K562 (cell line): ENCODE measurements at regions not wholly inside any gene's neighbourhood (a gene's known extent, or its start where the extent isn't known, plus 50 kb on each side); places are given as distances from the start of the nearest gene placed in this dataset.

Experiments
- ATF7 ChIP-seq: fragments of 450-650 bp; IDR thresholded peaks from 2 replicates; pipeline ENCODE4 v1.7.1; 2014; ENCODE audit warnings: mild to moderate bottlenecking, moderate library complexity
- BRCA1 ChIP-seq, 2 experiments: fragments of 450-650 bp in 1 of 2; sonication (generic) in 1 of 2; formaldehyde crosslinking in 1 of 2; IDR thresholded peaks; 2 replicates each; pipeline versions ENCODE4 v1.5.0 to v1.6.1; 2017 to 2020; ENCODE audit warnings: mild to moderate bottlenecking in 1 of 2, missing genetic modification reagents in 1 of 2
- DNMT1 ChIP-seq: fragments of 450-650 bp; IDR thresholded peaks from 2 replicates; pipeline ENCODE4 v1.6.1; 2016; ENCODE audit warnings: antibody characterized with exemption, mild to moderate bottlenecking
- DPF2 ChIP-seq: fragments of 450-650 bp; IDR thresholded peaks from 2 replicates; pipeline ENCODE4 v1.6.1; 2016
- ELF4 ChIP-seq: fragments of 450-650 bp; formaldehyde crosslinking; IDR thresholded peaks from 2 replicates; pipeline ENCODE4 v1.4.0; 2022; ENCODE audit warnings: missing genetic modification characterization
- EP300 ChIP-seq: IDR thresholded peaks from 2 replicates; pipeline ENCODE4 v1.6.1; 2012; ENCODE audit warnings: low read length, improper control_type of control experiment
- HMBOX1 ChIP-seq: sonication (generic); IDR thresholded peaks from 2 replicates; pipeline ENCODE4 v1.6.1; 2016
- JUND ChIP-seq, 2 experiments: IDR thresholded peaks; 2 replicates in 1 of 2; 3 replicates in 1 of 2; pipeline ENCODE4 v1.6.1; 2011; ENCODE audit warnings: borderline replicate concordance in 2 of 2, low read depth in 2 of 2, low read length in 2 of 2, improper control_type of control experiment in 1 of 2, missing biosample characterization in 1 of 2, missing genetic modification characterization in 1 of 2, missing genetic modification reagents in 1 of 2
- MBD2 ChIP-seq: sonication (generic); IDR thresholded peaks from 2 replicates; pipeline ENCODE4 v1.6.1; 2016; ENCODE audit warnings: low read depth, borderline replicate concordance
- MEIS2 ChIP-seq: fragments of 450-650 bp; IDR thresholded peaks from 2 replicates; pipeline ENCODE4 v1.6.1; 2014; ENCODE audit warnings: mild to moderate bottlenecking; ENCODE audit not compliant: partially characterized antibody
- MTA2 ChIP-seq: fragments of 450-650 bp; IDR thresholded peaks from 2 replicates; pipeline ENCODE4 v1.6.1; 2016; ENCODE audit warnings: low read depth
- NFE2 ChIP-seq: IDR thresholded peaks from 2 replicates; pipeline ENCODE4 v1.6.1; 2014; ENCODE audit warnings: antibody characterized with exemption, low read depth
- RCOR1 ChIP-seq, 2 experiments: IDR thresholded peaks; 2 replicates each; pipeline ENCODE4 v1.6.1; 2012; ENCODE audit warnings: low read depth in 2 of 2, low read length in 2 of 2, borderline replicate concordance in 1 of 2, improper control_type of control experiment in 1 of 2
- SMAD4 ChIP-seq: fragments of 250-450 bp; sonication (Bioruptor Pico); conservative IDR thresholded peaks from 2 replicates; pipeline ENCODE4 v1.8.0; 2021; ENCODE audit warnings: inconsistent platforms, mild to moderate bottlenecking, moderate library complexity
- TAL1 ChIP-seq: fragments of 450-650 bp; IDR thresholded peaks from 2 replicates; pipeline ENCODE4 v1.6.1; 2016; ENCODE audit warnings: mild to moderate bottlenecking
- TBP ChIP-seq: optimal IDR thresholded peaks from 2 replicates; pipeline ENCODE3; 2011; ENCODE audit warnings: low read depth, low read length, improper control_type of control experiment
- TSC22D4 ChIP-seq: fragments of 450-650 bp; IDR thresholded peaks from 2 replicates; pipeline ENCODE4 v1.6.1; 2016; ENCODE audit warnings: missing genetic modification characterization, missing biosample characterization, control low read depth
- ZNF197 ChIP-seq: fragments of 200-800 bp; sonication (Bioruptor generic); IDR thresholded peaks from 2 replicates; pipeline ENCODE4 v1.6.1; 2016; ENCODE audit warnings: low read depth, missing genetic modification characterization, missing compliant biosample characterization
- ZNF785 ChIP-seq: fragments of 250-450 bp; sonication (Bioruptor Pico); IDR thresholded peaks from 2 replicates; pipeline ENCODE4 v1.4.0; 2020; ENCODE audit warnings: mild to moderate bottlenecking
- TF ChIP-seq, protein P1 (sequence below), 2 experiments: fragments of 450-650 bp in 1 of 2; sonication (generic) in 1 of 2; formaldehyde crosslinking in 1 of 2; IDR thresholded peaks; 2 replicates each; pipeline versions ENCODE4 v1.7.1 to v1.9.0; 2016 to 2022; ENCODE audit warnings: inconsistent platforms in 1 of 2, mild to moderate bottlenecking in 1 of 2, missing genetic modification reagents in 1 of 2

DNA sequence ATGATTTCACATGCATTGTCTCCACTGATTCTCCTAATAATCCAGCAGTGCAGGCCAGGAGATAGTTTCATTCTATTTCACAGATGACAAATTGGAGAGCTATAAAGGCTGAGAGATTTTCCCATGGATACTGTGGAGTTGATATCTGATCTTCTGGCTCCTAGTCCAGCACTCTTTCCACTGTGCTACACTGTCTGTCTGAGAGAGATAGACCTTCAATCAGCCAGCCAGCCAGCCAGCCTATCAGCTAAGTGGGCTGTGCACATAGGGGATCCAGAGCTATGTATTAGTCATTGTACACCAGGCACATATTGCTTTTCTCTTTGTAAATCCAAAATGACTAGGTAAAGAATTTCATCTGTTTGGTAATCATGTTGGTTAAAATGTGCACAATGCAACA is 91.8 kb upstream of the ATP2B1 start (continued):
- peak; percentile 34; the same call in 1 of the 2 replicates for TF ChIP-seq MTA2
- 0 out of 2 replicates have a peak, but pooled peaks have one; percentile 21 for TF ChIP-seq MBD2
- TF ChIP-seq HMBOX1 = peak; percentile 76
- TF ChIP-seq TAL1 = peak; percentile 83
- TF ChIP-seq, protein P1, sequence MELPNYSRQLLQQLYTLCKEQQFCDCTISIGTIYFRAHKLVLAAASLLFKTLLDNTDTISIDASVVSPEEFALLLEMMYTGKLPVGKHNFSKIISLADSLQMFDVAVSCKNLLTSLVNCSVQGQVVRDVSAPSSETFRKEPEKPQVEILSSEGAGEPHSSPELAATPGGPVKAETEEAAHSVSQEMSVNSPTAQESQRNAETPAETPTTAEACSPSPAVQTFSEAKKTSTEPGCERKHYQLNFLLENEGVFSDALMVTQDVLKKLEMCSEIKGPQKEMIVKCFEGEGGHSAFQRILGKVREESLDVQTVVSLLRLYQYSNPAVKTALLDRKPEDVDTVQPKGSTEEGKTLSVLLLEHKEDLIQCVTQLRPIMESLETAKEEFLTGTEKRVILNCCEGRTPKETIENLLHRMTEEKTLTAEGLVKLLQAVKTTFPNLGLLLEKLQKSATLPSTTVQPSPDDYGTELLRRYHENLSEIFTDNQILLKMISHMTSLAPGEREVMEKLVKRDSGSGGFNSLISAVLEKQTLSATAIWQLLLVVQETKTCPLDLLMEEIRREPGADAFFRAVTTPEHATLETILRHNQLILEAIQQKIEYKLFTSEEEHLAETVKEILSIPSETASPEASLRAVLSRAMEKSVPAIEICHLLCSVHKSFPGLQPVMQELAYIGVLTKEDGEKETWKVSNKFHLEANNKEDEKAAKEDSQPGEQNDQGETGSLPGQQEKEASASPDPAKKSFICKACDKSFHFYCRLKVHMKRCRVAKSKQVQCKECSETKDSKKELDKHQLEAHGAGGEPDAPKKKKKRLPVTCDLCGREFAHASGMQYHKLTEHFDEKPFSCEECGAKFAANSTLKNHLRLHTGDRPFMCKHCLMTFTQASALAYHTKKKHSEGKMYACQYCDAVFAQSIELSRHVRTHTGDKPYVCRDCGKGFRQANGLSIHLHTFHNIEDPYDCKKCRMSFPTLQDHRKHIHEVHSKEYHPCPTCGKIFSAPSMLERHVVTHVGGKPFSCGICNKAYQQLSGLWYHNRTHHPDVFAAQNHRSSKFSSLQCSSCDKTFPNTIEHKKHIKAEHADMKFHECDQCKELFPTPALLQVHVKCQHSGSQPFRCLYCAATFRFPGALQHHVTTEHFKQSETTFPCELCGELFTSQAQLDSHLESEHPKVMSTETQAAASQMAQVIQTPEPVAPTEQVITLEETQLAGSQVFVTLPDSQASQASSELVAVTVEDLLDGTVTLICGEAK (IDR thresholded peaks at IDR 0.05) = no peak
- TF ChIP-seq, protein P1 (CRISPR knock-in tag; IDR thresholded peaks at IDR 0.05) = no peak
- TF ChIP-seq ATF7 = 0 out of 2 replicates have a peak, but pooled peaks have one; percentile 25
- 0 out of 2 replicates have a peak, but pooled peaks have one; percentile 60 for TF ChIP-seq ELF4 (CRISPR knock-in tag)
- TF ChIP-seq ZNF197 (CRISPR knock-in tag) = no peak
- no peak for TF ChIP-seq ZNF785 (CRISPR knock-in tag)
- peak; percentile 62 for TF ChIP-seq JUND (IDR thresholded peaks at IDR 0.05; ENCODE audit: borderline replicate concordance, low read depth, low read length)
- TF ChIP-seq JUND (tag; IDR thresholded peaks at IDR 0.05; ENCODE audit: borderline replicate concordance, low read depth, low read length) = no peak
- TF ChIP-seq SMAD4 = peak; percentile 67
- TF ChIP-seq TSC22D4 (tag) = no peak
- peak; percentile 51; the same call in 1 of the 2 replicates for TF ChIP-seq EP300
- TF ChIP-seq NFE2 = peak; percentile 37; the same call in 1 of the 2 replicates
- TF ChIP-seq TBP = peak; percentile 45
- TF ChIP-seq BRCA1 (IDR thresholded peaks at IDR 0.05) = no peak
- no peak for TF ChIP-seq BRCA1 (CRISPR knock-in tag; IDR thresholded peaks at IDR 0.05)
- TF ChIP-seq RCOR1 (IDR thresholded peaks at IDR 0.05; ENCODE audit: borderline replicate concordance in 1 of 2, low read depth in 2 of 2, low read length in 2 of 2) = peak in 1 of 2 experiments; percentile 58; a peak in 1 of 4 replicates
- no peak for TF ChIP-seq DNMT1
- TF ChIP-seq DPF2 = peak; percentile 75
- peak; percentile 10 for TF ChIP-seq MEIS2
